ENCODE measurements at regions not wholly inside any gene's neighbourhood (a gene's known extent, or its start where the extent isn't known, plus 50 kb on each side); places are given as distances from the start of the nearest gene placed in this dataset.

- TF ChIP-seq SMARCB1 (IDR thresholded peaks at IDR 0.05; ENCODE audit: insufficient read length, low read depth) (no peak), NFATC3 (IDR thresholded peaks at IDR 0.05) (no peak), PYGO2 (tag; IDR thresholded peaks at IDR 0.05) (no peak), PHF21A (IDR thresholded peaks at IDR 0.05; ENCODE audit: borderline replicate concordance, low read depth) (no peak), SMAD4 (CRISPR knock-in tag; conservative IDR thresholded peaks at IDR 0.05) (no peak)
Measured at GRCh38 chr6:78768271-78768670, 99.1 kb upstream of the IRAK1BP1 start (continued).

GRCh38 chr6:78770765-78771164, 96.6 kb upstream of the IRAK1BP1 start:
- no TSS peak for BruUV-seq (replicated peaks)
- H3K9ac ChIP-seq (ENCODE audit: insufficient read depth in 1 of 2, low read depth in 2 of 2, low read length in 2 of 2), result no peak overlapping the region

More at GRCh38 chr6:78770765-78771164, 96.6 kb upstream of the IRAK1BP1 start:
- Histone ChIP-seq H3K36me3 (ENCODE audit: control insufficient read depth, insufficient read depth, low read length) (no peaks in the 10 kb centered on the region), H3K27ac (ENCODE audit: extremely low read depth, low read depth, low read length) (no peak overlapping the region), H3K79me2 (ENCODE audit: control insufficient read depth, insufficient read depth, low read length) (no peaks in the 10 kb centered on the region), H3K27me3 (ENCODE audit: control insufficient read depth in 2 of 2, insufficient read depth in 2 of 2, low read length in 2 of 2) (no peaks in the 10 kb centered on the region), H3K9me3 (replicated peaks; ENCODE audit: control insufficient read depth, insufficient read depth, low read depth, low read length) (no peaks in the 10 kb centered on the region), H3K4me2 (ENCODE audit: insufficient read depth, low read length) (no peak overlapping the region), H3K4me1 (replicated peaks in 1 of 2; ENCODE audit: control insufficient read depth in 2 of 2, insufficient read depth in 2 of 2, low read length in 2 of 2) (no peaks in the 10 kb centered on the region), H3K4me3 (no peak overlapping the region), H2AFZ (ENCODE audit: low read depth, low read length) (no peak overlapping the region), H4K20me1 (replicated peaks; ENCODE audit: control insufficient read depth, insufficient read depth, low read length) (no peaks in the 10 kb centered on the region), H3K9me1 (ENCODE audit: control insufficient read depth, insufficient read depth, low read length) (no peaks in the 10 kb centered on the region)
- CTCF ChIA-PET (ENCODE audit: low intra/inter-chr PET ratio), result no interaction called here
- intact Hi-C loops (cut with micrococcal nuclease), result no loop called here
- DNase-seq (ENCODE audit: extremely low read depth in 1 of 4, low spot score in 3 of 4), result no peak
- POLR2A ChIA-PET, result interaction anchor here (0.6 kb wide), 1 partner anchor 957 kb away, joined by 3 read pairs; no protein-coding TSS in a partner anchor
- no peak for ATAC-seq
- in situ Hi-C loops (cut with MboI), result no loop called here
- no peak for FAIRE-seq
- WGBS (ENCODE audit: insufficient coverage, low coverage, missing lambda C conversion rate), result 0% methylated on average over 5 of the region's 5 CpGs
- TF ChIP-seq KDM1A (IDR thresholded peaks at IDR 0.05) (no peak), ZNF24 (IDR thresholded peaks at IDR 0.05) (no peak), RAD21 (CRISPR knock-in tag; conservative IDR thresholded peaks at IDR 0.05 in 1 of 2, IDR thresholded peaks at IDR 0.05 in 1 of 2) (peak in 1 of 2 experiments; percentile 3; a peak in 1 of 4 replicates), C11orf30 (IDR thresholded peaks at IDR 0.05; ENCODE audit: low read depth) (no peak)

Data from K562 (cell line).